HEK293 (cell line): ENCODE measurements at regions not wholly inside any gene's neighbourhood (a gene's known extent, or its start where the extent isn't known, plus 50 kb on each side); places are given as distances from the start of the nearest gene placed in this dataset.

Source experiments
- CTCF ChIP-seq: fragments of 450-650 bp; formaldehyde crosslinking; IDR thresholded peaks from 2 replicates; pipeline ENCODE4 v1.5.1; 2016; ENCODE audit warnings: missing biosample characterization, missing genetic modification characterization
- ZBTB6 ChIP-seq: fragments of 450-650 bp; formaldehyde crosslinking; IDR thresholded peaks from 2 replicates; pipeline ENCODE4 v1.5.1; 2017; ENCODE audit warnings: missing biosample characterization, missing genetic modification characterization
- ZBTB8A ChIP-seq: fragments of 450-650 bp; formaldehyde crosslinking; IDR thresholded peaks from 2 replicates; pipeline ENCODE4 v1.5.1; 2016; ENCODE audit warnings: missing biosample characterization, missing genetic modification characterization
- ZNF704 ChIP-seq: fragments of 450-650 bp; formaldehyde crosslinking; IDR thresholded peaks from 2 replicates; pipeline ENCODE4 v1.5.1; 2016; ENCODE audit warnings: missing biosample characterization, missing genetic modification characterization

GRCh38 chr11:129723761-129724162 lies 91.9 kb upstream of the TMEM45B start:
- TF ChIP-seq CTCF (tag by site-specific recombination): no peak
- no peak for TF ChIP-seq ZBTB8A (tag by site-specific recombination)
- no peak for TF ChIP-seq ZBTB6 (tag by site-specific recombination)
- TF ChIP-seq ZNF704 (tag by site-specific recombination): no peak
